ENCODE measurements at regions not wholly inside any gene's neighbourhood (a gene's known extent, or its start where the extent isn't known, plus 50 kb on each side); places are given as distances from the start of the nearest gene placed in this dataset.
A peak's percentile ranks its signal among the peaks of the same experiment; 100 is the strongest.

GRCh38 chr2:139162456-139162855 lies 382.3 kb upstream of the NXPH2 start:
- TF ChIP-seq CTCF (conservative IDR thresholded peaks at IDR 0.05; ENCODE audit: control insufficient read depth, insufficient read depth, low read depth, low read length): no peak
- DNase-seq (ENCODE audit: low read depth): no peak
- H3K4me3 ChIP-seq (ENCODE audit: control insufficient read depth, low read depth, low read length): no peak overlapping the region

GRCh38 chr2:139160836-139161235 lies 380.6 kb upstream of the NXPH2 start:
- no peak overlapping the region for H3K4me3 ChIP-seq (ENCODE audit: control insufficient read depth, low read depth, low read length)
- DNase-seq (ENCODE audit: low read depth): peak; percentile 57
- no peak for TF ChIP-seq CTCF (conservative IDR thresholded peaks at IDR 0.05; ENCODE audit: control insufficient read depth, insufficient read depth, low read depth, low read length)

GRCh38 chr2:139159177-139159576 lies 379.0 kb upstream of the NXPH2 start:
- DNase-seq (ENCODE audit: low read depth): no peak
- TF ChIP-seq CTCF (conservative IDR thresholded peaks at IDR 0.05; ENCODE audit: control insufficient read depth, insufficient read depth, low read depth, low read length): no peak
- H3K4me3 ChIP-seq (ENCODE audit: control insufficient read depth, low read depth, low read length): no peak overlapping the region

- no peak for TF ChIP-seq CTCF (conservative IDR thresholded peaks at IDR 0.05; ENCODE audit: control insufficient read depth, insufficient read depth, low read depth, low read length)
- no peak overlapping the region for H3K4me3 ChIP-seq (ENCODE audit: control insufficient read depth, low read depth, low read length)
- no peak for DNase-seq (ENCODE audit: low read depth)
Measured at GRCh38 chr2:139156730-139157129, 376.5 kb upstream of the NXPH2 start.

- H3K4me3 ChIP-seq (ENCODE audit: control insufficient read depth, low read depth, low read length): no peak overlapping the region
- no peak for TF ChIP-seq CTCF (conservative IDR thresholded peaks at IDR 0.05; ENCODE audit: control insufficient read depth, insufficient read depth, low read depth, low read length)
- no peak for DNase-seq (ENCODE audit: low read depth)
Measured at GRCh38 chr2:139155991-139156390, 375.8 kb upstream of the NXPH2 start.

GRCh38 chr2:139142252-139142880 lies 362.2 kb upstream of the NXPH2 start:
- DNase-seq (ENCODE audit: low read depth): peak; percentile 21
- no peak for TF ChIP-seq CTCF (conservative IDR thresholded peaks at IDR 0.05; ENCODE audit: control insufficient read depth, insufficient read depth, low read depth, low read length)
- no peak overlapping the region for H3K4me3 ChIP-seq (ENCODE audit: control insufficient read depth, low read depth, low read length)

- no peak for TF ChIP-seq CTCF (conservative IDR thresholded peaks at IDR 0.05; ENCODE audit: control insufficient read depth, insufficient read depth, low read depth, low read length)
- no peak overlapping the region for H3K4me3 ChIP-seq (ENCODE audit: control insufficient read depth, low read depth, low read length)
- no peak for DNase-seq (ENCODE audit: low read depth)
Measured at GRCh38 chr2:139124271-139124670, 344.1 kb upstream of the NXPH2 start.
